Kidney epithelial cell (primary cell): ENCODE measurements at regions not wholly inside any gene's neighbourhood (a gene's known extent, or its start where the extent isn't known, plus 50 kb on each side); places are given as distances from the start of the nearest gene placed in this dataset.

Experiments used
- DNase-seq: peaks from one replicate; pipeline ENCODE4 v3.0.0-alpha.2; 2010; ENCODE audit warnings: low read depth
- H3K27me3 ChIP-seq: 2 replicates; pipeline ENCODE4 v1.6.0; 2011; ENCODE audit warnings: low read length; ENCODE audit not compliant: control insufficient read depth, insufficient read depth
- H3K36me3 ChIP-seq: 2 replicates; pipeline ENCODE4 v1.5.1; 2011; ENCODE audit warnings: low read length; ENCODE audit not compliant: control insufficient read depth, insufficient read depth
- H3K4me3 ChIP-seq: 2 replicates; pipeline ENCODE4 v1.5.1; 2011; ENCODE audit warnings: low read depth, mild to moderate bottlenecking, control low read depth, low read length
- CTCF ChIP-seq: IDR thresholded peaks from 2 replicates; pipeline ENCODE4 v1.5.1; 2011; ENCODE audit warnings: mild to moderate bottlenecking, moderate library complexity, low read length, control low read depth, inconsistent platforms; ENCODE audit not compliant: insufficient read depth, poor library complexity, severe bottlenecking

GRCh38 chr18:45156946-45157345 lies 458.3 kb upstream of the SLC14A2 start:
- no peak for DNase-seq
- Histone ChIP-seq H3K36me3 (no peaks in the 10 kb centered on the region), H3K4me3 (no peak overlapping the region), H3K27me3 (no peaks in the 10 kb centered on the region)
- TF ChIP-seq CTCF = no peak

GRCh38 chr18:45157576-45157975 lies 457.7 kb upstream of the SLC14A2 start:
- no peaks in the 10 kb centered on the region for H3K36me3 ChIP-seq
- no peak overlapping the region for H3K4me3 ChIP-seq
- DNase-seq = no peak
- TF ChIP-seq CTCF = no peak
- no peaks in the 10 kb centered on the region for H3K27me3 ChIP-seq

GRCh38 chr18:45161850-45162249 lies 453.4 kb upstream of the SLC14A2 start:
- no peak overlapping the region for H3K4me3 ChIP-seq
- no peaks in the 10 kb centered on the region for H3K27me3 ChIP-seq
- no peak for TF ChIP-seq CTCF
- no peaks in the 10 kb centered on the region for H3K36me3 ChIP-seq
- DNase-seq = no peak

GRCh38 chr18:45163871-45164270 lies 451.4 kb upstream of the SLC14A2 start:
- H3K27me3 ChIP-seq = no peaks in the 10 kb centered on the region
- DNase-seq = no peak
- no peak for TF ChIP-seq CTCF
- no peaks in the 10 kb centered on the region for H3K36me3 ChIP-seq
- no peak overlapping the region for H3K4me3 ChIP-seq

- no peaks in the 10 kb centered on the region for H3K36me3 ChIP-seq
- H3K4me3 ChIP-seq = no peak overlapping the region
- no peak for DNase-seq
- TF ChIP-seq CTCF = no peak
- no peaks in the 10 kb centered on the region for H3K27me3 ChIP-seq
These were observed 450.7 kb upstream of the SLC14A2 start for GRCh38 chr18:45164551-45164950.

- Histone ChIP-seq H3K4me3 (no peak overlapping the region), H3K27me3 (no peaks in the 10 kb centered on the region), H3K36me3 (no peaks in the 10 kb centered on the region)
- no peak for TF ChIP-seq CTCF
- DNase-seq = no peak
These were observed 450.0 kb upstream of the SLC14A2 start for GRCh38 chr18:45165176-45165713.
